Right cardiac atrium (tissue), 5 donors: ENCODE measurements at regions not wholly inside any gene's neighbourhood (a gene's known extent, or its start where the extent isn't known, plus 50 kb on each side); places are given as distances from the start of the nearest gene placed in this dataset.

Source experiments
- ATAC-seq, 2 donors: fragments of 200-7000 bp; cut with Tn5 transposase; one replicate each; pipeline versions ENCODE4 v1.8.0 to v1.9.1; 2020; ENCODE audit warnings: moderate library complexity in 2 of 2, mild to moderate bottlenecking in 1 of 2
- DNase-seq, 3 donors: peaks; one replicate each; pipeline ENCODE4 v3.0.0-alpha.2; 2020
- H3K27ac ChIP-seq: one replicate; pipeline ENCODE4 v1.5.1; 2013; ENCODE audit warnings: mild to moderate bottlenecking, low read length, control low read depth, moderate library complexity
- H3K27me3 ChIP-seq: one replicate; pipeline ENCODE4 v1.6.1; 2013; ENCODE audit not compliant: control insufficient read depth, insufficient read depth
- H3K4me1 ChIP-seq: one replicate; pipeline ENCODE4 v1.6.1; 2013; ENCODE audit warnings: low read length; ENCODE audit not compliant: control insufficient read depth, insufficient read depth
- H3K4me3 ChIP-seq: one replicate; pipeline ENCODE4 v1.5.1; 2013; ENCODE audit warnings: low read length, control low read depth
- H3K9me3 ChIP-seq: one replicate; pipeline ENCODE4 v1.6.1; 2013; ENCODE audit warnings: low read length; ENCODE audit not compliant: control insufficient read depth
- WGBS: extraction: QIAGEN DNeasy Blood & Tissue Kit; methylation state at CpG from one replicate; pipeline ENCODE4 v1.1.7; 2013; 5-methylcytosine and 5-hydroxymethylcytosine counted together
- intact Hi-C, 4 donors: fragments of 100-400 bp; cut with DNase I; formaldehyde crosslinking; loops; one replicate each; pipeline versions ENCODE4 v1.11.0 to v1.14.0; 2022 to 2023
- donor health status: healthy with polysubstance abuse.
- donor health status: DM: no; HTN: yes; CAD: no.
- donor health status: DM: no; HTN: no; CAD: no.
- donor health status: DM: no; HTN: yes; CAD: no; lungs with severe emphysema.
- donor health status: DM: yes; HTN: yes; CAD: no.

- no peaks in the 10 kb centered on the region for H3K27me3 ChIP-seq
- 88% methylated on average over 6 of the region's 6 CpGs for WGBS
- ATAC-seq (no peak), DNase-seq (no peak)
- H3K4me1 ChIP-seq = no peaks in the 10 kb centered on the region
- H3K27ac ChIP-seq = no peak overlapping the region
- intact Hi-C loops = no loop called here
- H3K9me3 ChIP-seq = no peaks in the 10 kb centered on the region
- H3K4me3 ChIP-seq = no peak overlapping the region
Observed at GRCh38 chr6:111959766-111960165, 86.5 kb upstream of the FYN start.

DNA sequence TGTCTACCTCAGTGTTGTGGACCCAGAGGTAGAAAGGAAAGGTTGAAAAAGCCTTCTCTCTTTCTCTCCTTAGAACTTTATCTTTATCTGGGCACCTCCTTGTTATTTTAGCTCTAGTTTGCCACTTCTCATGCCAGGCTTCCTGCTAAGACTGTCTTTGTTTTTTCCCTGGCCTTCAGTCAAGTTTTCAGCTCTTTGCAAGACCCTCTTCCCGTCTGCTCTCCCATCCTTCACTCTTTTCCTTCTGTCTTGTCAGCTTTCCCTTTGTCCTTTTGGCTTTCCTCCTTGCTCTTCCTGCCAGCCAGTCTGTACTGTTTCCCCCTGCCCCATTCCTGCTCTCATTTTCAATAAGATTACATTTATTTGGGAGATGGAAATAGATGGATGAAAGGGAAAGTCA, 86.8 kb upstream of the CCN6 start:
- H3K27ac ChIP-seq = no peak overlapping the region
- 63% methylated on average over 1 of the region's 1 CpG for WGBS
- H3K9me3 ChIP-seq = no peaks in the 10 kb centered on the region
- DNase-seq (no peak), ATAC-seq (no peak)
- no peaks in the 10 kb centered on the region for H3K4me1 ChIP-seq
- intact Hi-C loops = no loop called here
- H3K27me3 ChIP-seq = no peaks in the 10 kb centered on the region
- no peak overlapping the region for H3K4me3 ChIP-seq

GRCh38 chr6:111970426-111970825, 83.5 kb upstream of the CCN6 start:
- Histone ChIP-seq H3K27me3 (no peaks in the 10 kb centered on the region), H3K4me1 (no peaks in the 10 kb centered on the region), H3K4me3 (no peak overlapping the region), H3K27ac (no peak overlapping the region), H3K9me3 (no peaks in the 10 kb centered on the region)
- ATAC-seq (no peak), DNase-seq (no peak)
- WGBS = 88% methylated on average over 2 of the region's 2 CpGs
- intact Hi-C loops = loop anchor here in 2 of 4 donors (10.0 kb wide), 2 partner anchors 76 to 86 kb away; no protein-coding TSS in a partner anchor

DNA sequence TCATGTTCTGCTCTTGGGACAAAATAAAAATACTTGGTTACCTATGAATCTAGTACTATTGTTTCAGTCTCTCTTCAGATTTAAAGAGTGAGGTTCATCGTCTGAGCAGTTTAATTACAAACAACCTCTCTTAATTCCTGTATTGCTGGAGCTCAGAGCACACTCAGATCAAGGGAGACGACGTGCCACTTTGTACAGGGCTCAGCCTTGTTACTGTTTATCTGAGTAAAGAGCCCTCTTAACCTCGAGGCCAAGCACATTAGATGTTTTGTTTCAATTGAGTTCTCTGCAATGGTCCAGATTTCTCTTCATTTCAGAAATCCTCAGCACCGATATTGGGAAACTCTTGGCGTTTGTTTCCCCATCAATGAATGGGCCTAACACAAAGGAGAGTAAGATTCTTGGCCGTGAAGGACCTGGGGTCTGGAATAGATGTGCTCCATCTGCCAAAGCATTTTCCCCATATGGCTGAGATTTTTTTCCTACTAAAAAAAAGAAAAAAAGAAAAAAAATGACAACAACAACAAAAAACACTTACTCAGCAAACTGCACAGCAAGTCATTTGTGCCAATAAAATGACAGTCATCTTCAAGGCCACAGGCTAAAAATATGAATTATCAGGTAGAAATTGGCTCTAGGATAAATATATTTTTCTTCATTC, 82.6 kb upstream of the CCN6 start:
- DNase-seq (no peak), ATAC-seq (no peak)
- WGBS = 75% methylated on average over 7 of the region's 7 CpGs
- Histone ChIP-seq H3K4me3 (no peak overlapping the region), H3K27ac (no peak overlapping the region), H3K4me1 (no peaks in the 10 kb centered on the region), H3K27me3 (no peaks in the 10 kb centered on the region), H3K9me3 (no peaks in the 10 kb centered on the region)
- intact Hi-C loops = loop anchor here in 2 of 4 donors (10.0 kb wide), 2 partner anchors 77 to 87 kb away; no protein-coding TSS in a partner anchor

- H3K9me3 ChIP-seq = no peaks in the 10 kb centered on the region
- no peaks in the 10 kb centered on the region for H3K4me1 ChIP-seq
- no peak overlapping the region for H3K4me3 ChIP-seq
- H3K27ac ChIP-seq = no peak overlapping the region
- WGBS = 91% methylated on average over 5 of the region's 5 CpGs
- ATAC-seq (no peak), DNase-seq (no peak)
- no peaks in the 10 kb centered on the region for H3K27me3 ChIP-seq
- intact Hi-C loops = loop anchor here in 2 of 4 donors (10.0 kb wide), 2 partner anchors 77 to 87 kb away; no protein-coding TSS in a partner anchor
Observed at GRCh38 chr6:111971866-111972532, 81.9 kb upstream of the CCN6 start.

DNA sequence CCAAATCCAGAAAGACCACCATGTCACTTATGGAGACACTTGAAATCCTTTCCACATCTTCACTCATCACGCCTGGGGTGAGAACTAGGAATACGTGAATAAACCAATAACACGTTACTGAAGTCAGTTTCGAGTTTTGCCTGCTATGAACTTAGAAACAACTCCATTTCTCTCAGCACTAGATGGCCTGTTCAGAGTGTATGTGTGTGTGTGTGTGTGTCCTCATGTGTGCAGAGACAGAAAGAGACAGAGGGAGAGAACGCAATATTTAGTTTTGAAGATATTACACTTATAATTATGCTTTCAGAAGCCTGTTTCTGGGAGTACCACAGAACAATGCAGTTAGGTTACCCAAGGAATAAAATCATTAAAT, 81.2 kb upstream of the CCN6 start:
- no peaks in the 10 kb centered on the region for H3K9me3 ChIP-seq
- ATAC-seq (no peak), DNase-seq (no peak)
- no peaks in the 10 kb centered on the region for H3K27me3 ChIP-seq
- 69% methylated on average over 5 of the region's 5 CpGs for WGBS
- H3K4me3 ChIP-seq = no peak overlapping the region
- intact Hi-C loops = loop anchor here in 2 of 4 donors (10.0 kb wide), 2 partner anchors 78 to 88 kb away; no protein-coding TSS in a partner anchor
- no peaks in the 10 kb centered on the region for H3K4me1 ChIP-seq
- peak overlapping the region; percentile 85 for H3K27ac ChIP-seq

GRCh38 chr6:111973118-111973761, 80.7 kb upstream of the CCN6 start:
- intact Hi-C loops = loop anchor here in 2 of 4 donors (10.0 kb wide), 2 partner anchors 78 to 88 kb away; no protein-coding TSS in a partner anchor
- Histone ChIP-seq H3K4me3 (no peak overlapping the region), H3K27ac (peak overlapping the region; percentile 85)

DNA sequence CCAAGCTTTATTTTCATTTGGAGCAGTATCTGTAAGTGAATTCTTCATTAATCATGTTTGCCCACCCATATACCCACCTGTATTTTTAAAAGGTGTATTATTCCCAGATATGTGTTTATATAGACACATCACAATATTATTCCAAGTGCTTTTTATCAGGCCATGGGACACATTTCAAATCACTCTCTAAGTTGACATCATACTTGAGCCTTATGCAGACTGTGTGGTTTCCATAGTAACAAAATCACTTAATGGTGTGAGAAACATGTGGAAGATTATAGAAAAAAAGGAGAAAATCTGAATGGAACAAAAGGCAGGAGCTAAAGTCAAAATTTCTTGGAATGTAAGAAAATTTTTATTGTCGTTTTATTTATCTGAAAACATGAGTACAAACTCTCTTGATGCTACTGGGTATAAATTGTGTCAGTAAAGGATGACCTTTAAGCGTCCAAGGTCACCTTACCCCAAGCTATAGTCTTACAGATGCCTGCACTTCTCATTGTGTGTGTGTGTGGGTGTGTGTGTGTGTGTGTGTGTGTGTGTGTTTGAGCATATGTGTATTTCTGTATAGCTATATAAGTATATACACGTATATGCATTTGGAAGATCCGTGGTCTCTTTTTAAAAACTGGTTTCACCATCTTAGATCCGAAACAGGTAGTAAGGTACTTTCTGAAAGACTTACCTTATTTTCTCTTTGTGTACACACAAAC, 79.8 kb upstream of the CCN6 start:
- Histone ChIP-seq H3K9me3 (no peaks in the 10 kb centered on the region), H3K4me3 (no peak overlapping the region), H3K4me1 (no peaks in the 10 kb centered on the region), H3K27me3 (no peaks in the 10 kb centered on the region), H3K27ac (no peak overlapping the region)
- DNase-seq = no peak
- WGBS = 82% methylated on average over 5 of the region's 5 CpGs
- ATAC-seq = no peak
- intact Hi-C loops = loop anchor here in 2 of 4 donors (10.0 kb wide), 2 partner anchors 79 to 89 kb away; no protein-coding TSS in a partner anchor

More at GRCh38 chr6:111973118-111973761, 80.7 kb upstream of the CCN6 start:
- DNase-seq (peak; percentile 56 to 70 (median 56)), ATAC-seq (peak; percentile 84 to 94)
- no peaks in the 10 kb centered on the region for H3K9me3 ChIP-seq
- WGBS = 24% methylated on average over 12 of the region's 12 CpGs
- no peaks in the 10 kb centered on the region for H3K27me3 ChIP-seq
- H3K4me1 ChIP-seq = no peaks in the 10 kb centered on the region

GRCh38 chr6:111975466-111975865, 78.4 kb upstream of the CCN6 start:
- 91% methylated on average over 6 of the region's 6 CpGs for WGBS
- H3K9me3 ChIP-seq = no peaks in the 10 kb centered on the region
- intact Hi-C loops = loop anchor here in 2 of 4 donors (10.0 kb wide), 2 partner anchors 81 to 91 kb away; no protein-coding TSS in a partner anchor
- H3K4me1 ChIP-seq = no peaks in the 10 kb centered on the region
- no peaks in the 10 kb centered on the region for H3K27me3 ChIP-seq
- no peak for ATAC-seq
- no peak overlapping the region for H3K27ac ChIP-seq
- DNase-seq = no peak
- H3K4me3 ChIP-seq = no peak overlapping the region

DNA sequence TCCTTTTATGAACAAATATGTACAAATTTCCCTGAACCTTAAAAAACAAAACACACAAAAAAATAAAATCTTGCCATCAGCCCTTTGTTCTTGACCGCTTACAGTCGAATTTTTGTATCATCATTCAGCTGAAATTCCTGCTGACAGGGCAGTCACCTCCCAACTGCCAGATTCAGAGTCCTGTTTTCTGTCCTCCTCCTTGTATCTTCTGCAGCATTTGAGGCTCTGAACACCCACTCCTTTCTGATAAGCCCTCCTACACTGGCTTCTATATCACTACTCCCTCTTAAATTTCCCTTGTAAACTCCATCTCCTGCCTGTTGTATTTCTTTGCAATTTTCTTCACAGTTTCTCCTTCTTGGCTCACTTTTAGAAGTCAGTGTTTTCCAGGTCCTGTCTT, 77.8 kb upstream of the CCN6 start:
- WGBS = 72% methylated on average over 2 of the region's 2 CpGs
- ATAC-seq (no peak), DNase-seq (no peak)
- Histone ChIP-seq H3K9me3 (no peaks in the 10 kb centered on the region), H3K4me1 (peaks cover 5% of the 10 kb centered on the region), H3K4me3 (no peak overlapping the region), H3K27me3 (no peaks in the 10 kb centered on the region), H3K27ac (no peak overlapping the region)
- intact Hi-C loops = loop anchor here in 2 of 4 donors (10.0 kb wide), 2 partner anchors 81 to 91 kb away; no protein-coding TSS in a partner anchor
